ENCODE measurements at regions not wholly inside any gene's neighbourhood (a gene's known extent, or its start where the extent isn't known, plus 50 kb on each side); places are given as distances from the start of the nearest gene placed in this dataset.
"Not testable (repeated sequence)": the region's sequence is repeated elsewhere in the genome, so short reads cannot be mapped to it uniquely, and the experiment has no call there.

- no peaks in the 10 kb centered on the region for H3K36me3 Mint-ChIP-seq (ENCODE audit: low read depth)
- H3K4me1 Mint-ChIP-seq: peaks cover 7% of the 10 kb centered on the region
- H3K27me3 Mint-ChIP-seq: no peaks in the 10 kb centered on the region
- peak; percentile 56 for ATAC-seq (replicated peaks)
- H3K27ac Mint-ChIP-seq: no peak overlapping the region
- no peaks in the 10 kb centered on the region for H3K9me3 Mint-ChIP-seq
- peak overlapping the region; percentile 54 for H3K4me3 Mint-ChIP-seq
These were observed 111.1 kb downstream of the KLF8 start for GRCh38 chrX:56343219-56343618.

GRCh38 chrX:56343664-56344063, 111.5 kb downstream of the KLF8 start:
- H3K4me3 Mint-ChIP-seq: peak overlapping the region; percentile 54
- H3K36me3 Mint-ChIP-seq (ENCODE audit: low read depth): no peaks in the 10 kb centered on the region
- H3K4me1 Mint-ChIP-seq: peaks cover 7% of the 10 kb centered on the region
- peak overlapping the region; percentile 54 for H3K27ac Mint-ChIP-seq
- no peaks in the 10 kb centered on the region for H3K27me3 Mint-ChIP-seq
- H3K9me3 Mint-ChIP-seq: no peaks in the 10 kb centered on the region
- peak; percentile 21 for ATAC-seq (replicated peaks)

GRCh38 chrX:56358145-56358544, 126.0 kb downstream of the KLF8 start:
- H3K4me3 Mint-ChIP-seq; H3K27me3 Mint-ChIP-seq; ATAC-seq (replicated peaks); H3K9me3 Mint-ChIP-seq; H3K4me1 Mint-ChIP-seq; H3K27ac Mint-ChIP-seq; H3K36me3 Mint-ChIP-seq (ENCODE audit: low read depth): not testable (repeated sequence)

GRCh38 chrX:56365171-56365570, 133.0 kb downstream of the KLF8 start:
- H3K36me3 Mint-ChIP-seq (ENCODE audit: low read depth); H3K9me3 Mint-ChIP-seq; ATAC-seq (replicated peaks); H3K27me3 Mint-ChIP-seq: not testable (repeated sequence)
- peak overlapping the region; percentile 82 for H3K27ac Mint-ChIP-seq
- H3K4me1 Mint-ChIP-seq: peaks cover 31% of the 10 kb centered on the region
- H3K4me3 Mint-ChIP-seq: peak overlapping the region; percentile 77

GRCh38 chrX:56366901-56367300, 134.7 kb downstream of the KLF8 start:
- no peak overlapping the region for H3K27ac Mint-ChIP-seq
- H3K9me3 Mint-ChIP-seq: no peaks in the 10 kb centered on the region
- no peak for ATAC-seq (replicated peaks)
- H3K27me3 Mint-ChIP-seq: no peaks in the 10 kb centered on the region
- H3K36me3 Mint-ChIP-seq (ENCODE audit: low read depth): no peaks in the 10 kb centered on the region
- H3K4me3 Mint-ChIP-seq: peak overlapping the region; percentile 77
- H3K4me1 Mint-ChIP-seq: peaks cover 31% of the 10 kb centered on the region

GRCh38 chrX:56368962-56369361, 136.8 kb downstream of the KLF8 start:
- no peak for ATAC-seq (replicated peaks)
- Mint-ChIP-seq H3K4me1 (peaks cover 31% of the 10 kb centered on the region), H3K4me3 (peak overlapping the region; percentile 60), H3K27me3 (no peaks in the 10 kb centered on the region), H3K36me3 (ENCODE audit: low read depth) (no peaks in the 10 kb centered on the region), H3K9me3 (no peaks in the 10 kb centered on the region), H3K27ac (peak overlapping the region; percentile 33)

GRCh38 chrX:56379984-56380780, 148.0 kb downstream of the KLF8 start:
- H3K36me3 Mint-ChIP-seq (ENCODE audit: low read depth); H3K4me3 Mint-ChIP-seq; H3K27ac Mint-ChIP-seq; H3K9me3 Mint-ChIP-seq; H3K27me3 Mint-ChIP-seq; ATAC-seq (replicated peaks): not testable (repeated sequence)
- H3K4me1 Mint-ChIP-seq: peaks cover 22% of the 10 kb centered on the region

- H3K4me3 Mint-ChIP-seq: peak overlapping the region; percentile 85
- peak overlapping the region; percentile 94 for H3K27ac Mint-ChIP-seq
- H3K27me3 Mint-ChIP-seq: no peaks in the 10 kb centered on the region
- peak; percentile 98 for ATAC-seq (replicated peaks)
- no peaks in the 10 kb centered on the region for H3K9me3 Mint-ChIP-seq
- no peaks in the 10 kb centered on the region for H3K36me3 Mint-ChIP-seq (ENCODE audit: low read depth)
- H3K4me1 Mint-ChIP-seq: peaks cover 29% of the 10 kb centered on the region
These were observed 150.1 kb downstream of the KLF8 start for GRCh38 chrX:56382278-56382677.

GRCh38 chrX:56385336-56385735, 153.2 kb downstream of the KLF8 start:
- H3K9me3 Mint-ChIP-seq: no peaks in the 10 kb centered on the region
- peak; percentile 30 for ATAC-seq (replicated peaks)

GRCh38 chrX:56385960-56386359, 153.8 kb downstream of the KLF8 start:
- Mint-ChIP-seq H3K9me3 (no peaks in the 10 kb centered on the region), H3K4me1 (peaks cover 29% of the 10 kb centered on the region), H3K36me3 (ENCODE audit: low read depth) (no peaks in the 10 kb centered on the region), H3K27ac (peak overlapping the region; percentile 80), H3K27me3 (no peaks in the 10 kb centered on the region), H3K4me3 (peak overlapping the region; percentile 85)
- ATAC-seq (replicated peaks): no peak

More at GRCh38 chrX:56385336-56385735, 153.2 kb downstream of the KLF8 start:
- Mint-ChIP-seq H3K27ac (peak overlapping the region; percentile 80), H3K36me3 (ENCODE audit: low read depth) (no peaks in the 10 kb centered on the region), H3K4me3 (peak overlapping the region; percentile 85), H3K27me3 (no peaks in the 10 kb centered on the region), H3K4me1 (peaks cover 29% of the 10 kb centered on the region)

GRCh38 chrX:56397636-56398035, 165.5 kb downstream of the KLF8 start:
- no peaks in the 10 kb centered on the region for H3K27me3 Mint-ChIP-seq
- ATAC-seq (replicated peaks): peak; percentile 96
- H3K36me3 Mint-ChIP-seq (ENCODE audit: low read depth): peaks cover 9% of the 10 kb centered on the region
- H3K9me3 Mint-ChIP-seq: no peaks in the 10 kb centered on the region
- peak overlapping the region; percentile 75 for H3K4me3 Mint-ChIP-seq
- peaks cover 11% of the 10 kb centered on the region for H3K4me1 Mint-ChIP-seq
- H3K27ac Mint-ChIP-seq: peak overlapping the region; percentile 80

GRCh38 chrX:56402207-56402606, 161.2 kb upstream of the UBQLN2 start:
- no peaks in the 10 kb centered on the region for H3K9me3 Mint-ChIP-seq
- peaks cover 8% of the 10 kb centered on the region for H3K36me3 Mint-ChIP-seq (ENCODE audit: low read depth)
- ATAC-seq (replicated peaks): peak; percentile 67

GRCh38 chrX:56429581-56429980, 133.8 kb upstream of the UBQLN2 start:
- no peak for ATAC-seq (replicated peaks)
- Mint-ChIP-seq H3K36me3 (ENCODE audit: low read depth) (peaks cover 23% of the 10 kb centered on the region), H3K27me3 (no peaks in the 10 kb centered on the region), H3K27ac (no peak overlapping the region), H3K9me3 (no peaks in the 10 kb centered on the region), H3K4me1 (no peaks in the 10 kb centered on the region), H3K4me3 (no peak overlapping the region)

More at GRCh38 chrX:56402207-56402606, 161.2 kb upstream of the UBQLN2 start:
- Mint-ChIP-seq H3K27me3 (no peaks in the 10 kb centered on the region), H3K27ac (no peak overlapping the region), H3K4me1 (peaks cover 12% of the 10 kb centered on the region), H3K4me3 (peak overlapping the region; percentile 53)

GRCh38 chrX:56451981-56452380, 111.4 kb upstream of the UBQLN2 start:
- not testable (repeated sequence) for H3K4me3 Mint-ChIP-seq; H3K27ac Mint-ChIP-seq; H3K36me3 Mint-ChIP-seq (ENCODE audit: low read depth); H3K27me3 Mint-ChIP-seq; ATAC-seq (replicated peaks); H3K4me1 Mint-ChIP-seq; H3K9me3 Mint-ChIP-seq

GRCh38 chrX:56462389-56462788, 101.0 kb upstream of the UBQLN2 start:
- Mint-ChIP-seq H3K9me3 (no peaks in the 10 kb centered on the region), H3K27me3 (no peaks in the 10 kb centered on the region), H3K36me3 (ENCODE audit: low read depth) (peaks cover 10% of the 10 kb centered on the region), H3K27ac (peak overlapping the region; percentile 59), H3K4me3 (peak overlapping the region; percentile 44), H3K4me1 (peaks cover 4% of the 10 kb centered on the region)
- ATAC-seq (replicated peaks): peak; percentile 55

Data from activated T-helper 17 cell treated with anti-CD3 and anti-CD28 coated beads, Interleukin-2, amount 50 U/mL, for 72 hours (primary cell).